ENCODE measurements at regions not wholly inside any gene's neighbourhood (a gene's known extent, or its start where the extent isn't known, plus 50 kb on each side); places are given as distances from the start of the nearest gene placed in this dataset.

DNA sequence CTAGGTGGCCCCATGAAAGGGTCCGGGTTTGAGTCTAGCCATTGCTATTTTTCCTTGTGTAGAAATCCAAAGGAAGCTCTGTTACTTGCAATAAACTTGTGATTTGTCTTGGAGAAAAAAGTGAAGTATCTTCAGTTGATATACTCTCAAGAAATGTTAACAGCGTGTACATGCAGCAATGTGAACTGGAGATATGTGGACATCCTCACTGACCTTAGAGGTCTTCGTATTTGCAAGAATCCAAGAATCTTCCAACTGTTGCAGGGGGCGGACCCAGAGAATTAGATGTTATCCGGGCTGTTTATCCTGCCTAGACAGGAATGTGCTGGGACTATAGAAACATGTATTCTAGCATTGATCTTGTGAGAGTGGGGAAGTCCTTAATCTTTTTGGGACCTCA lies 187.6 kb downstream of the KCNS3 start:
- TF ChIP-seq, protein P1, sequence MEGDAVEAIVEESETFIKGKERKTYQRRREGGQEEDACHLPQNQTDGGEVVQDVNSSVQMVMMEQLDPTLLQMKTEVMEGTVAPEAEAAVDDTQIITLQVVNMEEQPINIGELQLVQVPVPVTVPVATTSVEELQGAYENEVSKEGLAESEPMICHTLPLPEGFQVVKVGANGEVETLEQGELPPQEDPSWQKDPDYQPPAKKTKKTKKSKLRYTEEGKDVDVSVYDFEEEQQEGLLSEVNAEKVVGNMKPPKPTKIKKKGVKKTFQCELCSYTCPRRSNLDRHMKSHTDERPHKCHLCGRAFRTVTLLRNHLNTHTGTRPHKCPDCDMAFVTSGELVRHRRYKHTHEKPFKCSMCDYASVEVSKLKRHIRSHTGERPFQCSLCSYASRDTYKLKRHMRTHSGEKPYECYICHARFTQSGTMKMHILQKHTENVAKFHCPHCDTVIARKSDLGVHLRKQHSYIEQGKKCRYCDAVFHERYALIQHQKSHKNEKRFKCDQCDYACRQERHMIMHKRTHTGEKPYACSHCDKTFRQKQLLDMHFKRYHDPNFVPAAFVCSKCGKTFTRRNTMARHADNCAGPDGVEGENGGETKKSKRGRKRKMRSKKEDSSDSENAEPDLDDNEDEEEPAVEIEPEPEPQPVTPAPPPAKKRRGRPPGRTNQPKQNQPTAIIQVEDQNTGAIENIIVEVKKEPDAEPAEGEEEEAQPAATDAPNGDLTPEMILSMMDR (IDR thresholded peaks at IDR 0.05; ENCODE audit: low read depth, low read length, poor library complexity, severe bottlenecking) = no peak
- TF ChIP-seq EZH2phosphoT487 (IDR thresholded peaks at IDR 0.05; ENCODE audit: borderline replicate concordance, low read length) = no peak
